GM12891 (cell line): ENCODE measurements at regions not wholly inside any gene's neighbourhood (a gene's known extent, or its start where the extent isn't known, plus 50 kb on each side); places are given as distances from the start of the nearest gene placed in this dataset.

ENCODE experiments used
- POLR2A ChIP-seq: IDR thresholded peaks from 2 replicates; pipeline ENCODE4 v1.6.1; 2011; ENCODE audit warnings: low read depth, low read length, control low read depth
- POLR2AphosphoS5 ChIP-seq: IDR thresholded peaks from 2 replicates; pipeline ENCODE4 v1.6.1; 2011; ENCODE audit warnings: low read depth, low read length, control low read depth
- SPI1 ChIP-seq: IDR thresholded peaks from 2 replicates; pipeline ENCODE4 v1.6.1; 2011; ENCODE audit warnings: low read depth, low read length, control low read depth
- TAF1 ChIP-seq: IDR thresholded peaks from 2 replicates; pipeline ENCODE4 v1.6.1; 2011; ENCODE audit warnings: low read depth, low read length, control low read depth

DNA sequence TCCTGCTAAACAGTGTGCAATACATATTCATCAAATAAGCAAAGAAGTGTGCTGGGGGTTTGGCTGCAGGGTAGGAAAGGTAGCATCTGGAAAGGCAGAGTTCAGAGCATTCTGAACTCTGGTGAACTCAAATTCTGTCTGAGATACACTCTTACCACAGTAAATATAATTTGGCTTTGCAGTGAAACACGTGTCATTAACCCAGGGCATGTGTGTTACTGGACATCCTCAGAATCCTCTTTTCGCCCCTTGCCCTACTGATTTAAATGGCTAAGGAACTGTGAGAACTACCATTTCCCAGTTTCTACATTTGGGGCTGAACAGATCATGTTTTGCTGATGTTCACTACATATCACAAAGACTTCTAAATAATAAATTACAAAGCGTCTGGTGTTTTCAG is 562.8 kb upstream of the SGCG start:
- no peak for TF ChIP-seq POLR2A
- TF ChIP-seq TAF1, result no peak
- TF ChIP-seq POLR2AphosphoS5, result no peak
- TF ChIP-seq SPI1, result no peak
